GM19324 (cell line): ENCODE measurements at regions not wholly inside any gene's neighbourhood (a gene's known extent, or its start where the extent isn't known, plus 50 kb on each side); places are given as distances from the start of the nearest gene placed in this dataset.

Source experiments
- ATAC-seq: cut with Tn5 transposase; IDR thresholded peaks from one replicate; pipeline ENCODE4 v1.9.1; 2021; ENCODE audit warnings: mild to moderate bottlenecking, moderate library complexity; ENCODE audit not compliant: unreplicated experiment, low FRiP score

DNA sequence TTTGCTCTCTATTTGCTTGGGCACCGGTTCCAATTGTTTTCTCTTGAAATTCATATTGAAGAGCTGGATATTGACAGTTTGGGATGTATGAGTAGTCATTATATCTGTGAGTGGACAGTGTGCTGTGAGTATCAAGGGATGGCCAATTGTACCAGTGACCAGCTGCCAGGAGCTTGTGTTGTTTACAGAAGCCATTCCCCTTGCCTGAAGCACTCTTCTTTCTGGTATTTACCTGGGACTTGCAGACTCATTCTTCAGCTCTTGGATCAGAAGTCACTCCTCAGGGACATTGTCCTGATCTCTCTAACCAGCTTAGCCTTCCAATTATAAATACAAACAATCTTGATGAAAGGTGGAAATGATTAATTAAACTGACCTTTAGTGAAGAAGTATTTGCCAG lies 438.3 kb upstream of the LRATD1 start:
- ATAC-seq = no peak

DNA sequence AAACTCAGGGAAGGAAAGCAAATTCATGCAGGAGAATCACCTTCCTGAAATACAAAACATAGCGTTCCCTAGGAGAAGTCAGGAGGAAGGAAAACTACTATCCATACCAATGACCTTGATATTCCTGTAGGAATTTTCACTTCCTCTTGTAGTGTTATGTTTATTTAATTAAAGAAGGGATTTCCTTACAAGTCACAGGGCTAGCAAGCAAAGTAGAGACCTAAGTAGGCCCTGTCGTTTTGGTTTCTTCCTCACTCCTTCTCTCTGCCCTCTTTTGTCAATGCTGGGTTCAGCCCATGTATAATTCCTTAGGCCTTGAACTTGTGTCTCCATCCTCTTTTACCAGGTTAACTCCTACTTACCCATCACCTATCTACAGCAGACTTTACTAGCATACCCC lies 435.2 kb upstream of the LRATD1 start:
- no peak for ATAC-seq

DNA sequence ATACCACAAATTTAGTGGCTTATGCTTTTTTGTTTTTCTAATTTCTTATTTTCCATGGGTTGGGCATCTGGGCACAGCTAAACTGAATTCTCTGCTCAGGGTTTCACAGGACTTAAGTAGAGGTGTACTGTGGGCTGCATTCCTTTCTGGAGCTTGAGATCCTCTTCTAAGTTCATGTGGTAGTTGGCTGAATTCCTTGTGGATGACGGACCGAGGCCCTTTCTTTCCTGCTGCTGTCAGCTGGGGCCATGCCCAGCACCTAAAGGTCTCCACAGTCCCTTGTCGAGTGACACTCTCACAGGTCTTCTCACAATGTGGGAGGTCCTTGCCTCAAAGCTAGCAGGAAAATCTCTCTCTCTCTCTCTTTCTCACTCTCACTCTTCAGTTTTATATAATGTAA lies 433.5 kb upstream of the LRATD1 start:
- no peak for ATAC-seq

GRCh38 chr2:14219306-14219705 lies 413.2 kb upstream of the LRATD1 start:
- no peak for ATAC-seq

GRCh38 chr2:14220101-14220500 lies 412.4 kb upstream of the LRATD1 start:
- ATAC-seq = no peak

DNA sequence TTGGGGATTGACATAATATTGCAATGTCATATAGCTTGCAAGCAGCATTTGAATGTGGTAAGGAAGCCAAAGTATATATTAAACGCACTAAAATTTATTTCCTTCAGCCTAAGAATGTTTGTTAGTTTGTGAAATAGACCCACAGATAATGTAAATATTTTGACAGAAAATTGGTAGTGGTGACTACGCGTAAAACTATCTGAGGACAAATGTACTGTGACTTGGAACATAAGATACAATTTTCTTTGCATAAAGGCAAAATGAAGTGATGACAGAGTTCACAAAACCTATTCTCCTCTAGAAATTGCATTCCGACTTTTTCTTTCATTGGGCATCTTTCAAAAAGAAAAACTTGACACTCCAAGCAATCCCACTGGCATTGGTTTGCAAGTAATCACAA lies 411.1 kb upstream of the LRATD1 start:
- ATAC-seq = no peak

DNA sequence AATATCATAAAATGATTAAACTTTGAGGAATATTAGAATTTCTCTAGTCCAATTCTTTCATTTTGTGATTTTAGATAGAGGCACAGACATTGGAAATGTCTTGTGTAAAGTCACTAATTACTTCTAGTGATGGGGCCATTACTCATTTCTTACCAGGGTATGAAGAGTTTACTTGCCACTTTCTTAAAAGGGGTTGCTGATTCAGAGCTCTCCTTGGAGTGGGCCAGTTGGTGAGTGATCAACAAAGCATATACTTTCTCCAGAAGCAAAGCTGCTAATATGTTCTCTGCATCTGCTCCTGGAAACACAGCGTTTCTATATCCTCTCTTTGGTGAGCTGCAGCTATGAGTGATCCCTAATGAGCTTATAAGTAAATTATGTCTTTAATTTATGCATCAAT lies 408.9 kb upstream of the LRATD1 start:
- ATAC-seq = no peak

- ATAC-seq = no peak
These were observed 401.1 kb upstream of the LRATD1 start for GRCh38 chr2:14231391-14231898.

- ATAC-seq = no peak
These were observed 400.3 kb upstream of the LRATD1 start for GRCh38 chr2:14232217-14232616.

GRCh38 chr2:14234911-14235310 lies 397.6 kb upstream of the LRATD1 start:
- ATAC-seq = no peak

DNA sequence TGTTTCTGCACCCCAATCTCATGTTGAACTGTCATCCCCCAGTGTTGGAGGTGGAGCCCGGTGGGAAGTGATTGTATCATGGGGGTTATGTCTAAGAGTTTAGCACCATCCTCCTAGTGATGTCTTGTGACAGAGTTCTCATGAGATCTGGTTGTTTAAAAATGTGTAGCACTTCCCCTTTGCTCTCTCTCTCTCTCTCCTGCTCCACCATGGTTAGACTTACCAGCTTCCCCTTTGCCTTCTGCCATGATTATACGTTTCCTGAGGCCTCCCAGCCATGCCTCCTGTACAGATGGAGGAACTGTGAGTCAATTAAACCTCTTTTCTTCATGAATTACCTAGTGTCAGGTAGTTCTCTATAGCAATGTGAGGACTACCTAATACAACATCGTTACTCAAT lies 396.9 kb upstream of the LRATD1 start:
- no peak for ATAC-seq

DNA sequence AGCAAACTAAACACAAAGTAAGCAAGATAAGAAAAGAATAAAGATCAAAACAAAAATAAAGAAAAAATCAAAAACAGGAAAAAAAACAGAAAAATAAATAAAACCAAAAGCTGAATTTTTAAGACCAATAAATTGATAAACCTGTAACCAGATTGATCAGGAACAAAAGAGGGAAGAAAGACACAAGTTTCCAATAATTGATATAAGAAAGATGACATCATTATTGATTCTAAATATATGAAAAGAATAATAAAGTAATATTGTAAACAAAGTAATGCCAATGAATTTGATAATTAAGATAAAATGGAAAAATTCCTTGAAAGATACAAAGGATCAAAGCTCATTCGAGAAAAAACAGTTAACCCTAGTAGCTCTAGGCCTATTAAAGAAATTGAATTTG lies 394.6 kb upstream of the LRATD1 start:
- no peak for ATAC-seq

DNA sequence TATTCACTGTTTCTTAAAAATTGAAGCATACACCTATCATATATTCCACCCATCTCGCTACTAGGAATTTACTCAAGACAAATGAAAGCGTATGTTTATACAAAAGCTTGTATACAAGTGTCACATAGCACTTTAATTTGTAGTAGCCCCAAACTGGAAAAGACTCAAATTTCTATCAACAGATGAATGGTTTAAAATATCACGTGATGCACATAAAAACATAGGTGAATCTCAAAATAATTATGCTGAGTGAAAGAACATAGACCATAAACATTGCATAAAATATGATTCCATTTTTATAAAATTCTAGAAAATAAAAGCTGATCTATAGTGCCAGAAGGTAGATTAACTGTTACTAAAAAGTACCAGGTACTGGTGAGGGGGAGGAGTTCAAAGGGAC lies 392.9 kb upstream of the LRATD1 start:
- no peak for ATAC-seq

DNA sequence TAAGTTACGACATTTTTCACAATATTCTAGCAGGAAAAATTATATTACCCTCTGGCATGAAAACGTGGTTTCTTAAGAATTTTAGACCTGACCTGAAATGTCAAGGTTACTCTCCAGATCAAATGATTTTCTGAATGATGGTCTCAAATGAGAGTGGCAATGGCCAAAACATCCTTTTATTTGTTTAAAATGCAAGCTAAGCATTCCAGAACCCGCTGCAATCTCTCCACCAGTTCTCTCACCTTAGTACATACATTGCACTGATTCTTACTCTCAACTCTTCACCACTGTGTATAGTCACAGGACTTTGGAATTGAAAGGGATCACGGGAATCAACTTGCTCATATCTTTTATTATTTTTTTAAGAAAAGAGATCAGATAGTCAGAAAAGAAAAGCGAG lies 391.6 kb upstream of the LRATD1 start:
- no peak for ATAC-seq

DNA sequence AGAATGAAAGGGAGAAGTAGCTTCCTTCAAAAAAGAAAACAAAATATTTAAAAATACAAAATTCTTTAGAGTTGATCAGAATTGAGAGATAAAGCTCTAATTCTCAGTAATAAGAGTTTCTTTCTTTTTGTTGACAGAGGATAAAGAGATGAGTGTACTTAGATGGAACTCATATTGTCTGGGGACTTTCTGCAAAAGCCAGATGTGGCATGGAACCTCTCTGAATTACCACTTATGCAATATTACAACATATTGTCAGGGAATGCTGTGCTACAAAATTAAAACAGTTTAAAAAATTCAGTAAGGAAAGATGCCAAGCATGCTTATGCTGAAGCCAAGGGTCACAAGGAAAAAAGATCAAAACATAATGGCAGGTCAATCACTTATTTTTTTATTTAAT lies 386.6 kb upstream of the LRATD1 start:
- ATAC-seq = no peak

DNA sequence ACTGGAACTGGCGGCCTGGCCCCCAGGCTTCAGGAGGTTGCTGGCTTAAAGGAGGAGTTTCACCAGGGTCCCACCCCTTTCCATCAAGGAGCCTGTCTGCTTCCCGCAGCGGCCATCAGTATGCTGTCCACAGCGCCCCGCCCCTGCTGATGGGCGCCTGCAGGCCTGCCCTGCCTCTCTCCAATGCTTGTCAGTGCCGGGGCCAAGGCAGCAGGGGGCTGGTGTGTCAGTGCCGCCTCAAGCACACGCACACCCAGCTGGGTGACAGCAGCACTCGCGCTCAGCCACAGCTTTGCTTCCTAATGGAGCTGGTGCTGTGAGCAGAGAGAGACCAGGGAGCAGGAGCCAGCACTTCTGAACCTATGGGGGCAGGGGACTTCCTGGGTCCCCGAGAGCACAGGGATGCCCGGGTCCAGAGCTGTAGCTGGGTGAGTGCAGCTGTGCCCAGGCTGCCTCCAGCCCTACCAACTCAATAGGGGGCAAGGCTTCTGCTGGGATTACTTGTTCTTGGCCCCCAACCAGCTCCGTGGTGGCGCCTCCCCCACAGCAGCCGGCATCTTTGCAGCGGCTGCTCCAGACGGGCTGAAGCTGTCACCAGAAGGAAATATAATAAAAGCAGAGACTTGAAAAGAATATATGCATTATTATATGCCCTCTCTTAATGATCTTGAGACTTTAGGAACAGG lies 377.2 kb upstream of the LRATD1 start:
- ATAC-seq = no peak

- no peak for ATAC-seq
These were observed 375.6 kb upstream of the LRATD1 start for GRCh38 chr2:14256890-14257289.

GRCh38 chr2:14257801-14258507 lies 374.6 kb upstream of the LRATD1 start:
- ATAC-seq = no peak

GRCh38 chr2:14261771-14262170 lies 370.7 kb upstream of the LRATD1 start:
- ATAC-seq = no peak

- ATAC-seq = no peak
These were observed 369.5 kb upstream of the LRATD1 start for GRCh38 chr2:14263053-14263452.

DNA sequence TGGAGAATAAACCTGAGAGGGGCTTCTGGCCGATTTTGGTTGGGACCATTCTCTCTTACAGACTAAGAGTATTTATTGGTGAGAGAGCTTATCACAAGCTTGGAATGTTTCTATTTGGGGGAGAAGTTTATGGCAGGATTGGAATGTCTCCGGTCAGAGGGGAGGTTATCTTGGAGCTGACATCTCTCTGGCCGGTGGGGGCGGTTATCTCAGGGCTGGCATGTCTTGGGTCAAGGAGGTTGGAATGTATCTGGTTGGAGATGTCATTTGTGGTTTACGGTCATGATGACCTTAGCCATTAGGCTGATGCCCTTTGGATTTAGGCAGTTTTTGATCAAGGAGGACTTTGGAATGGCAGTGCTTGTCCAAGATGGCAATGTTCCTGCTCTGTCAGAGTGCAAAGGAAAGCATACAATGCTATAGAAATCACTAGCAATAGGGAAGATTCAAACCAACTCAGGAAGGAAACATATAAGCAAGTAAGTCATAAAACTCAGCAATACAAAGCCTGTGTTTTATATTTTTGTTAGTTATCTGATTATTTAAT lies 362.4 kb upstream of the LRATD1 start:
- ATAC-seq = no peak
